ENCODE measurements at regions not wholly inside any gene's neighbourhood (a gene's known extent, or its start where the extent isn't known, plus 50 kb on each side); places are given as distances from the start of the nearest gene placed in this dataset.

DNA sequence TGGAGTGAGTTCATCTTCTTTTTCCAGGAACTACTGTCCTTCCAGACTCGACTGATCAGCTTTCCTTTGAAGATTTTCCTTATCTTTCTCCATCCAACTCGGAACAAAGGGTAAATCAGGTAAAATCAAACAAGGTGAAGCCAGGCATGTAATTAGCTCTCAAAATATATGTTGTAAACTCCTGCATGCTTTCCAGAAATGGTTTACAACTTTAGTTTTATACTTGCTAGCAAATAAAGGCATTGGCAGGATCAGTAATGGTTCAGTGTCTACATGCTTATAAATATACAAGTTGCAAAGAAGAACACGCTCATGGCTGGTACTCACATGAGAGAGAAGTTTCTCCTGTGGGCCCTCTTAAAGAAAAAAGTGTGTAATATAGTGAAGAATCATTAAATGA lies 102.5 kb downstream of the FSCB start:
- TF ChIP-seq POLR2A (IDR thresholded peaks at IDR 0.05), result no peak
- TF ChIP-seq CTCF (IDR thresholded peaks at IDR 0.05), result no peak
